D721Med (cell line): ENCODE measurements at regions not wholly inside any gene's neighbourhood (a gene's known extent, or its start where the extent isn't known, plus 50 kb on each side); places are given as distances from the start of the nearest gene placed in this dataset.

Experiments used
- DNase-seq: peaks from one replicate; pipeline ENCODE4 v3.0.0; 2011; ENCODE audit warnings: low spot score; ENCODE audit not compliant: insufficient read length
- FAIRE-seq: peaks from 2 replicates; lab custom pipeline; 2011; peaks lifted over from hg19 to GRCh38; lab: Jason Lieb, UNC
- CTCF ChIP-seq: IDR thresholded peaks from 2 replicates; pipeline ENCODE4 v1.5.1; 2012; ENCODE audit warnings: mild to moderate bottlenecking, control low read depth; ENCODE audit not compliant: insufficient read depth; ENCODE audit errors: missing control alignments

- no peak for FAIRE-seq
- peak; percentile 21 for TF ChIP-seq CTCF
- DNase-seq: no peak
Measured at GRCh38 chr3:21170964-21171363, 580.0 kb downstream of the ZNF385D start.

GRCh38 chr3:21169948-21170347 lies 581.1 kb downstream of the ZNF385D start:
- FAIRE-seq: no peak
- no peak for DNase-seq
- no peak for TF ChIP-seq CTCF

- FAIRE-seq (no peak), DNase-seq (no peak)
- TF ChIP-seq CTCF: no peak
Measured at GRCh38 chr3:21168471-21168870, 582.5 kb downstream of the ZNF385D start.

- no peak for FAIRE-seq
- DNase-seq: no peak
- no peak for TF ChIP-seq CTCF
Measured at GRCh38 chr3:21163956-21164355, 587.1 kb downstream of the ZNF385D start.

GRCh38 chr3:21159543-21159906 lies 591.5 kb downstream of the ZNF385D start:
- FAIRE-seq (no peak), DNase-seq (no peak)
- no peak for TF ChIP-seq CTCF

GRCh38 chr3:21158861-21159542 lies 592.0 kb downstream of the ZNF385D start:
- no peak for TF ChIP-seq CTCF
- DNase-seq (no peak), FAIRE-seq (no peak)

GRCh38 chr3:21154911-21155310 lies 596.1 kb downstream of the ZNF385D start:
- DNase-seq: no peak
- no peak for TF ChIP-seq CTCF
- no peak for FAIRE-seq
